HG03097 (cell line): ENCODE measurements at regions not wholly inside any gene's neighbourhood (a gene's known extent, or its start where the extent isn't known, plus 50 kb on each side); places are given as distances from the start of the nearest gene placed in this dataset.

Experiments used
- ATAC-seq: cut with Tn5 transposase; IDR thresholded peaks from one replicate; pipeline ENCODE4 v1.9.1; 2021; ENCODE audit not compliant: unreplicated experiment, low FRiP score

DNA sequence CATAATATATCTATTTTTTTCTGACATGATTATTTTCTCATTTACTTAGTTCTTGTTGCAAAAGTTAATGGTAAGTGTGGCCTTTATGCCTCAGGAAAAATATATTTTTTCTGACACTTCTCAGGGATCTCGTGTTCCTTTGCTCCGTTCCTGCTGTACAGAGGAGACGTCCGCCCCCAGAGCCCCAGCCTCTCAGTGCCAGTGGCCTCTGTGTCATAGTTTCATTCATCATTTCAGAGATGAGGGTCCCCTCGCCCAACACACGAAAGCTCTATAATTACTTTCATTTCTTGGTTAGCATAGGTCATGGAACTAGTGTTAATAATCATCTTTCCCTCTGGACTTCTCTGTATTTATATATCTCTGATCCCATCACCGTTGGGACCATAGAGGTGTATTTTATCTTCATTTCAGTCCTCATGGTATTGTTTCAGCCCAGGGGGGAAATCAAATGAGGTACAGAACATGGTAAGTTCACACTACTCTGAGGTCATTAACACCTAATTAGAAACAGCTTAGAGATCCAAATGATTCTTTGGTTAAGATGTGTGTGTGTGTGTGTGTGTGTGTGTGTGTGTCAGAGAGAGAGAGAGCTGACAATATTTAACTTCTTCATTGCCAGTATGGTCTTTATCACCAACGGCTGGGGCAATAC is 631.1 kb upstream of the TENM3 start:
- no peak for ATAC-seq

DNA sequence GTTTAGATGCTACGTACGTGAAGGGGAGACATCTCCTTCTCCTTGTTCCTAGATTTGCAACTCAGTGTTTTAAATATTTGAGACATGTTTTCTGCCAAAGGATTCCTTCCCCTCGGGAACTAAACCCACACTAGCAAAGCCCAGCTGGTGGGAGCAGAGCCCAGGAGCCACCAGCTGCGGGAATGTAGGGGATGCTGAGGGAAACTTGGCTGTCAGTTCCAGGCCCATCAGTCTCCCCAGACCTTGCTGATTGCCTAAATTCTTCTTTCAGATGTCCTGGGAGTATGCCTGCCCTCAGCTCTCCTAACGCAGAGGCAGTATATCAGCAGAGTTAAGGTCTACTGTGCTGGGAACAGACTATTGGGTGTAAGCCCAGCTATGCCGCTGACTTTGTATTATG is 630.0 kb upstream of the TENM3 start:
- no peak for ATAC-seq

DNA sequence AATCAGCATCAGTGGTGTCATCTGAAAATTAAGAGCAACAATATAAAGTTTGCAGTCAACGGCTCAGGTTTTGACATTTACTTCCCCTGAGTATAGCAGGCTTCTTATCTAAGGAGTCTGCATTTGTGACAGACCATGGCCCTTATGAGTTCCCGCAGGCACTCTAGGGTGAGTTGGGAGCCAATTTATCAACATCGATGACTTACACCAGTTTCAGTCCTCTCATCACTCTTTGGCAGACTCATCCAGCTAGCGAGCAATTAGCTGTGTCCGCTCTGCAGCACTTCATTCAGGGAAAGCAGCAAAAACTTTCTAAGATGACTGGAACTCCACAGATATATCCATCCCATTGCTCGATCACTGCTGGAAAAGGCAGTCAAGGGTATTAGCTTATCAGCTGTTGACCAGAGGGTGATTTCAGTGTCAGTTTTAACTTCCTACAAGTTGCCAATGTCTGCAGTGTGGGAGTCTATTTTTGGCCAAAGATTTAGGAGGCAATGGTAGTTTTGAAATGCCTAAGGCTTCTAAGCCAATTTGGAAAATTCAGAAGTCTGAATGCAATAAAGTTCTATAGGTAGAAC is 625.1 kb upstream of the TENM3 start:
- no peak for ATAC-seq

DNA sequence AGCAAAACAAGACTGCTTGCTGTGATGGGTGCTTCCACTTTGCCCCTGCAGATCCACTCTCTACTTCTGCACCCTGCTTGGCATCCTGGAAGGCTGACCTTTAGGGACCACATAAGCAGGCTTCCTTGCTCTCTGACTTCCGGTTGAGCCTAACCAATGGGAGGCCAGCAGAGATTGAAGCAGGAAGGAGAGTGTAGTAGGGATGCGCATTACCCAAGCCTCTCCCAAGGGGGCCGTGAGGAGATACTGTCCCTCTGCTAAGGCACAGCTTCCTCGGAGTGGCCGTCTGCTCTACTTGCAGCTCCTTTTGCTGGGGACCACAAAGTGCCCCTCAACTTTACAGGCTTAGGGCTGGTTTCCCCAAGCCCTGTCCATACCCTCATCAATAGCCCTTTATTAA is 624.3 kb upstream of the TENM3 start:
- ATAC-seq: no peak

DNA sequence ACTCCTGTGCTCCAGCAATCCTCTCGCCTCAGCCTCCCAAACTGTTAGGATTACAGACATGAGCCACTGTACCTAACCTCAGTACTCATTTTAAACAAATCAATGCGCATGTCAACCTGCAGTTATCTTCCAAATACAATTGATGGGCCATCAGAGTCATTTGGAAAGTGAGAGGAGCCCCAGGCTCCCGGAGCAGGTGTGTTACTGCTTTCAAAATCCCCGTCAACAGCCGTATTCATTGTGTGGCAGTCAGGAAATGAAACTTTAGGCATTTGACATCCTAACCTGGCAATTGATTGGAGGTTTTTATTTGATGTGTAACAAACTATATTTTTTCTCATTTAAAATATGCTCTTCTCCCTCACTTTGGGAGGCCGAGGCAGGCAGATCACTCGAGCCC is 623.6 kb upstream of the TENM3 start:
- no peak for ATAC-seq

DNA sequence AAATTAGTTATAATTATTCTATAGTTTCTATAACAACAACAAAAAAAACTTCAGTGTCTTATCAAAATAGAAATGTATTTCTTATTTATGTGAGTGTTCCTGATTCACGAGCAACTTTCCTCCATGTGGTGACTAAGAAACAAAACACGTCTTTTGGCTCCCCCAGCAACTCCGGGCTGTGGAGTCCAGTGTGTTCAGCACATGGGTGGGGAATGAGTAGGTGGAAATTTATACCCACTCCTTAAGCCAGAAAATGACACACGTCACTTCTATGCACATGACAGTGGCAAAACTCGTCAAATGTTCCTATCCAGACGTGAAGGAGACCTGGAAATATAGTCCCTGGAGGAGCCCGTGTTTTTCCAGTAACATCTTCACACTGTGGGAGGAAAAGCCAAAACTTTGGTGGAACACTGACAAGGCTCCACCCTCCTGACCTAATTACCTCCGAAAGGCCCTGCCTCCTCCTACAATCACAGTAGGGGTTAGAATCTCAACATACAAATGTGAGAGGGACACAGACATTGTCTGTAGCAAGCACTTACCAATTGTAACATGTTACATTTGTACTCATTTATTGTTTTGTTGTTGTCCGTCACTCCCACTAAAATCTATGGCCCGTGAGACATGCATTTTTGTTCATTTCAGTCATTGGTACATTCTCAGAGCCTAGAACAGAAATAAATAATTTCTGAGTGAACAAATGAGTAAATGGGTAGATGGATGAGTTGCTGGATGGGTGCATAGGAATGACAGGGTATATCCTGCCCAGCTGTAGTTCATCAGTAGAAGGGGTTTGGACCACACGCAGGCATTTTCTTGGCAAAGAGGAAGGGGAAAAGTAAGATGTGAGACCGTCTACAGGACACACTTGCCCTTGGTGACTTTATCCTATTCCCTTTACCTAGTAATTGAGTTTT is 605.8 kb upstream of the TENM3 start:
- ATAC-seq: no peak

DNA sequence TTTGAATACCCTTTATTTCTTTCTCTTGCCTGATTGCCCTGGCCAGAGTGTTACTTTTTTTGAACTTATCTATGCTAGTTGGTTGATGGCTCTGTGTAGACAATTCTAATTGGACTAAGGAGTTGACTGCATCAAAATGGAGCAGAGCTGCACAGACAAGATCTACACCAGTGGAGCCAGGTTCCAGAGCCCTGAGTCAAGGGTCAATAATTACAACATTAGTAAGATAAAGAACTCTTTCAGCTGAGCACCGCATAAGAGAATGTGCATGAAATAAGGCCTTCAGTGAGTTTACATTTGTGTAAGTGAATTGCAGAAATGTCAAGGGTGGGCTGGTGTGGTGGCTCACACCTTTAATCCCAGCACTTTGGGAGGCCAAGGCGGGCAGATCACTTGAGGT is 599.7 kb upstream of the TENM3 start:
- ATAC-seq: no peak

DNA sequence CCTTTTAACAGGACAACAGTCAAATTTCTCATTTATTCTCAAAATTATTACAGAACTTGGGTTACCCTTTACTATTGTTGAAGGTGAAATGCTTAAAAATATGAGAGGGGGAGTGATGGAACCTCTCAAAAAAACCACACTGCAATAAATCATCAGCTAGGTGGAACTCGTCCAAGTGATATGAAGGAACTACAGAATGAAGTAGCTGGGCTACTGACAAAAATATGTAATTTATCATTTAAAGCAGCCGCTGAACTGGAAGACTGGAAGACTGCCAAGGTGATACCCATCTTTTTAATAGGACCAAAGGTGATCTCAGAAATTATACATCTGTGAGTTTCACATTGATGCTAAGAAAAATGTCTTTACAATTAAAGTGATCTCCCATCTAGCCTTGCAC is 597.7 kb upstream of the TENM3 start:
- ATAC-seq: no peak

DNA sequence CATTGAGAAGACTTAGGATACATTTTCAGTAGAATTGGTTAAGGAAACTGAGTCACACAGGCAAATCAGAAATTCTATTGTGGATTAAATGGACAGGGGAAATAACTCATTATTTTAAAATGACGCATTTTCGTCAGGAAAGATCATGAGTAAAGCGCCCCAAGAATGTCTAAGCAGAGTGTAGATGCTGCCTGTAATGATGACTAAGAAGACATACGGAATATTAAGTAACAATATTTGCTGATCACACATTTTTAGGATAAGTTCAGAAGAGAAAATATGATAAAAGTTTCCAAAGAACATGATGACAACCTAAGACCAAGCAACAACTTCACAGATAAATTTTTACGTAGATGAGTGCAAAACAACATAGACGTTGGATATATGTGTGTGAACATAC is 596.3 kb upstream of the TENM3 start:
- ATAC-seq: no peak

DNA sequence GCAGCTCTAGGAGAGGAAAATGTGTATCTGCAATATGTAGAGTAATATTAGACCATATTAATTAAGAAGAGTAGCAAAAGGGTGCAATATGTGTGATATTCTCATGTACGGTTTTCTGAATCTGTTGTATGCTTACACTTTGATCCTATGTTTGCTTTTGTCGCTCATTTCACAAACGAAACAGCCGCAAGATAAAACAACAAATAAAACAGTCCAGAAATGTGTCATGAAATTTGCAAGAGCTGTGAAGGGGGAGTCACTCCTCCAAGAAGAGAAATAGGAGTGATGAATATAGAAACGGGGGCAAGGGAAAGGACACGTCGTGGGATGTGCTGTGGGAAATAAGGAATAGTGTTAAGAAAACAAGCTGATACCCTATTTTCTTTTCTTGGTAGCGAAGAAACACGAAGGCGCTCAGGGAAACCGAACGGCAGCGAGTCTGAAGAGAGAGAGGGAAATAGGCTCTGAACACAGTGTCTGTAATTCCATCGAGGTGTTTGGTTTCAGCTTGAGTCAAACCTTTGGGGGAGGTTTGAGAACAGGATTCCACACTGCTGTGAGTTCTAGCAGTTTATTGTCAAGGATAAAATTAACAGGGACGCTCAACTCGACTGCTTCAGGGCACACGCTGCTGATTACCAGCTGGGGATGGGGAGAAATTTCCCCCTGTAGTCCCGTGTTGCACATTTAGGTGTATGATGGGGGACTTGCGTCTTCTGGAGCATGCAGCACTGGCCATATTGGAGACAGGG is 595.6 kb upstream of the TENM3 start:
- ATAC-seq: no peak

DNA sequence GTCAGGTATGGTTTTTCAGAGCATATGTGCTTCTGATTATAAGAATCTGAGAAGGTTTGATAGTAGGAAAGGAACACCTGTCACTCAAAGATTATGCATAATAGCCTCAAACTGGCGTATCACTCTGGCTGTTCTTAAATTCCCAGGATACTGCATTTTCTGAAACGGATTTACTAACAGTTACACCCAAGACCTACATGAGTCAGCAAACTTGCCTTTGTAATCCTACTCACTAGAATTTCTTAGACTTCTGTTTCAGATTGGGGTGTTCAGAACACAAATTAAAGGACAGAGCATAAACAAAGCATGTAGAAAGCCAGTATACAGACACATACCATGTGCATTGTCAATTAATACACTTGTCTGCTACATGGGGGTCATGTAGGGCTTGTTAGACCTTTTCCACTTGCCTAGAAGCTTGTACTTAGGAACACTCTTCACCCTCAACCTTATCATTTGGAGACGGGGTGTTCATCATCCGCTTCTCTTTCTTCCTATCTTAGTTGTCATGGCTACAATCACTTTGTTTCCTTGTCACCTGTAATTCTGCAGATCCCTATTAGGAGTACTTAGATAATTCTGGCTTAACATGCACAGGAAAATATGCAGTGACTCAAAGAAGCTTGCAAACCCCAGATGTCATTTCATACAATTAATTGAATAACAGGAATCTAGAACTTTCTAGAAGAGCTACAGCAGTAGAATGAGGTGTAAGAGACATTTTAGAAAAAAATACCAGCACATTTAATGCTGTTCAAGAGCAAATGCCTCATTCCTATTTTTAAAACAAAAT is 593.0 kb upstream of the TENM3 start:
- no peak for ATAC-seq

DNA sequence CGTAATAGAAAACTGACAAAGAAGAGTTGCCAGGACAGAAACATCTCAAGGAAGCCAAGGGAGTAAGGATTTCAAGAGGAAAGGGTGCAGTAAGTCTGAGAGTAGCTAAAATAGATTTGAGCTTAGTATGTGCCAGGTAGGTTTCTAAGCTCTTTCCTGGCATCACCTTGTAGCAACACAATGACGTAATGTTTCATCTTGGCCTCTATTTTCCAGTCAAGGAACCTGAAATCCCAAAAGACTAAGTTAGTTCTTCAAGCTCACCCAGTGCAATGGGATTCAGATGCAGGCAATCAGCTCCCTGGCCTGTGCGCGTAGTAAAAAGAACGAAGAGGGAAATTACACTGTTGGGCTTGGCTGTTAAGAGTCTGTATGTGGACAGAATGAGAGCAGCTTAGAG is 586.5 kb upstream of the TENM3 start:
- ATAC-seq: no peak

DNA sequence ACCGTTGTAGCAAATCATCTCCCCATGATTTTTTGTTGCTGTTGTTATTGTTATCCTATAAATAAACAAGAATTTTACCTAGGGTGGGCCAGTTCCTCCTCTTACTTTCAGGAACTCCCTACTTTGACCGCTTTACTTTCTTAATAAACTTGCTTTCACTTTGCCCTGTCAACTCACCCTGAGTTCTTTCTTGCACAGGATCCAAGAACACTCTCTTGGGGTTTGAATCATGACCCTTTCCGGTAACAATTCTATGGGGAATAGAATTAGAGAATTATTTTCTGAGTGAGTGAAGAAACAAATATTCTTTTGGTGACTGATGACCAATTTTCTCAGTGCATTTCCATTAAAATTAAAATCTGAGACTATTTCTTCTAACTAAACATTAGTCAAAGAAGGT is 584.0 kb upstream of the TENM3 start:
- no peak for ATAC-seq

DNA sequence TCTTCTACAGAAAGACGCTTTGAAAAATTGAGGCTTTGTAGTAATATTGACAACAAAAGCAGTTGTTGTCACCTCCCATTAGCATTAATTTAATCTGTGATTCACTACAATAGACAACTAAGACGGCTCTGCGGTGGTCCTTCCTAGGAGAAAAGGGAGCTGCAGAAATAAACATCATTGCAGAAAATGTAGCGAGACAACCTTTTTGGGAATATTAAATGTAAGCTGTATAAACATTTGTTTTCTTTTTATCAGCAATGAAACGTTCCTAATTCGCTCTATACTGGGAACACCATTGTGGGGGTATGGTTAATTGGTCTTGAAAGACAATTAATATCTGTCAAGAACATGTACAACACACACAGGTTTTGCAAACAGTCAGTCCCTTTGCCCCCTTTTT is 583.3 kb upstream of the TENM3 start:
- ATAC-seq: no peak

DNA sequence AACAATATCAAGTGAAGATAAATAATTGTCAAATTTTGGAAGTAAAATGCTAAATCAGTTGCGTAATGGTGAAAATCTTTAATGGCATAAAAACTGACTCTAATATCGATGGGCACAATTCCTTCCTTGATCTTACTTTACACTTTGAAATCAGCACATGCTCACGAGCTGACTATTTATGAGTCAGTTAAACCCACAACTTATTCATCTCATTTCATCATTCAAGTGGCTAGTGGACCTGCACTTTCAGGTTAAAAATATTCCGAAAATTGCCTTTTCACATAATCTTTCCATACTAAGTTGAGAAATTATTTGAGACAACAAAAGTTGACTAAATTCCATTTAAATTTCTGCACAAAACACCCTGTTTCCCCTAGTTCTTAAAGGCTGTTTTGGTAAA is 582.1 kb upstream of the TENM3 start:
- no peak for ATAC-seq

DNA sequence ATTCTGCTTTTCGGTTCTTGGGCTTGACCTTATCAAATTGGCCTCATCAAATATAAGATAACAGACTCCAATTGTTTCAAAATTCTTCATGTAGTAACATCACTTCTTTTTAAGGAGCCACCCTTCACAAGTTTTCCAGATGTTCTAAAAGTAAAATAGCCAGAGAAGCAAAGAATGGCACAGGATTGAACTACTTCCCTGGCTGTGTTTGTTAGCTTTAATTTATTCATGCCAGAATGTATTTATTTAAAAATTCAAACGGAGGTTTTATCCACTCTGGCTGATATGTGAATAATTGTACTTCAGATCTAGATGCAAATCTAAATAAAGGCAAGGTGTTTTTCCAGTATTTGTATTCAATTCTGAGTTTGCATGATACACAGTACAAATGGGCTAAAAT is 581.3 kb upstream of the TENM3 start:
- no peak for ATAC-seq

DNA sequence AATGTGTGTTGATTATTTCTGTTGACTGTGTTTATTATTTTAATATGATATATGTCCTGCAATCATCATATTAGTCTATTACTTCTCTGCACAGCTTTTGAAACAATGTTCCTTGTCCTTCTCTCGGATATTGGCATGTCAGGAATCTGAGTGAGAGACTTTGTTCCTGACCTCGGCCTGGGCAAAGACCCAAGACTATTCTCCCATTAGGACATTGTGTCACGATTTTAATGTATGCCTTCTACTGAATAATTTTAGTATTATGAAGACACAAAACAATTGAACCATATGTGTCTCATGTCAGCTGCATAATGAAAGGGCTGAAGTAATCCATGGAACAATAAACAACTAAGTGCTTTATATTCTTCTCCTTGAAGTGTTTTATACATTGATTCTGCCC is 580.8 kb upstream of the TENM3 start:
- no peak for ATAC-seq

DNA sequence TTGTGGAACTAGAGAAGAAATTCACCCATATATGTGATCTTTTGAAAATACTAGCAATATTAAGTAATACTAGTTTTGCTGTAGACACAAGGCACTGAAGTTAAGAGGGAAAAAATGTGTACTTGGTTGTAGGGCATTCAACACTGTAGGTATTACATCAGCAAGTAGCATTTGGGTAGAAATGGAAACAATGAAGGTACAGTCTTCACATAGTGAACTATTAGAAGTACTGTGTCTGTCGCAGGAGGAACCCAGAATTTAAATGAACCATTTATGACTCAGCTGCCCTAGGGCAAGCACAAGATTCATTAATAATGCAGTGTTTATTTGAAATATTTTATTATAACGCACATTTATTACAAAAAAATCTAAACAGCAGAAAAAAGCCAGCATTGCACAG is 572.7 kb upstream of the TENM3 start:
- no peak for ATAC-seq

DNA sequence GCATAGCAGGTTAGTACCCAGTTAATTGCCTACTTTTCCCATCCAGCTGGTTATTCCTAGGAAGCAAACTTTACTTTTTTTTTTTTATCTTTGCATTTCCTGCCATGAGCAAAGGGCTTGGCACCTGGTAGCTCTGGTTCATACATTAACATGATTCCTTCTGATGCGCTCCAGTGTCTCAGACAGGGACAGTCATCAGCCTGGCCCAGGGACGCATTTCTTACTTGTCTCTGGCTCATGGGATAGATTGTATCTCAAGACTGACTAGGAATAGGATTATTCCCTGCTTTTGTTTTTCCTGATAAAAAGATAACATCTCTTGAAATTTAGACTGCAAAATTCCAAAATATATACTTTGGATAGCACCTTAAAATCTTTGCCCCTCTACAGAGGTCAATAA is 571.5 kb upstream of the TENM3 start:
- ATAC-seq: no peak

DNA sequence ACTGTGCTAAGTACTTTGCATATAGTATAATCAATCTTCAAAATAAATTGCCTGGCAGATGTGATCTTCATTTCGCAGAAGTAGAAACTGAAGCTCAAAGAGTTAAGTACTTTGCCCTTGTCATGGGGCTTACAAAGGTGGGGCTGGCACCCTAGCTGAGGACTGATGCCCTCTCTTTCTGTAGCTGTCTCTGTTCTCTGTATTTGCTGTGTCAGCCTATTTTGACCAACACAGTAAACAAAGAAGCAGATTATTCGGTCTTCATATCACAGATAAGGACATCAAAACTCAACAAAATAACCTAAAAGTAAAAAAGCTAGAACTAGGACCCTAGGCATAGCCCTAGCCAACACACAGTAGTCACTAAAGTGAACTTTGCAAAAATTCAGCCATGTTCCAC is 570.5 kb upstream of the TENM3 start:
- ATAC-seq: no peak
